ENCODE measurements at regions not wholly inside any gene's neighbourhood (a gene's known extent, or its start where the extent isn't known, plus 50 kb on each side); places are given as distances from the start of the nearest gene placed in this dataset.

DNA sequence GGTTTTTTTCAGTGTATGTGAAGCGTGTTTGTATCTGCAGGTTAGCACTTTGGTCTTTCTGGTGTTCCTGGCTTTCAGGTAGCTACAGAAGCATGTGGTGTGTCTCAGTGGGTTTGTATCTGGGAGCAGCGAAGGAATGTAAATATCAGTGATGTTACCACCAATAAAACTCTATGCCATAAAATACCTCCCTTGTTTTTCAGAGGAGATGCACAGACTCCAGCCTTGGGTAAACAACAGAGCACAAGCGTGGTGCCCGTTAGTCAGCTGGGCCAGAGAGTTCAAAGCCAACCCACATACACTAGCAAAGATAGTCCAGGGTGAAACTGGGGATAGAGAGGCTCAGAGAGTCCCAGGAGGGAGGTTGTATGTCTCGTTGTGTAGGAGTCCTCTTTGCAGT, 393.8 kb downstream of the SMOC2 start:
- TF ChIP-seq RCOR1 (IDR thresholded peaks at IDR 0.05; ENCODE audit: insufficient replicate concordance, low read length) (no peak), CHD1 (IDR thresholded peaks at IDR 0.05; ENCODE audit: low read depth, low read length) (no peak), RFX5 (IDR thresholded peaks at IDR 0.05; ENCODE audit: low read depth, low read length) (no peak), RAD21 (IDR thresholded peaks at IDR 0.05; ENCODE audit: low read length) (no peak)
- TF ChIP-seq, protein P1, sequence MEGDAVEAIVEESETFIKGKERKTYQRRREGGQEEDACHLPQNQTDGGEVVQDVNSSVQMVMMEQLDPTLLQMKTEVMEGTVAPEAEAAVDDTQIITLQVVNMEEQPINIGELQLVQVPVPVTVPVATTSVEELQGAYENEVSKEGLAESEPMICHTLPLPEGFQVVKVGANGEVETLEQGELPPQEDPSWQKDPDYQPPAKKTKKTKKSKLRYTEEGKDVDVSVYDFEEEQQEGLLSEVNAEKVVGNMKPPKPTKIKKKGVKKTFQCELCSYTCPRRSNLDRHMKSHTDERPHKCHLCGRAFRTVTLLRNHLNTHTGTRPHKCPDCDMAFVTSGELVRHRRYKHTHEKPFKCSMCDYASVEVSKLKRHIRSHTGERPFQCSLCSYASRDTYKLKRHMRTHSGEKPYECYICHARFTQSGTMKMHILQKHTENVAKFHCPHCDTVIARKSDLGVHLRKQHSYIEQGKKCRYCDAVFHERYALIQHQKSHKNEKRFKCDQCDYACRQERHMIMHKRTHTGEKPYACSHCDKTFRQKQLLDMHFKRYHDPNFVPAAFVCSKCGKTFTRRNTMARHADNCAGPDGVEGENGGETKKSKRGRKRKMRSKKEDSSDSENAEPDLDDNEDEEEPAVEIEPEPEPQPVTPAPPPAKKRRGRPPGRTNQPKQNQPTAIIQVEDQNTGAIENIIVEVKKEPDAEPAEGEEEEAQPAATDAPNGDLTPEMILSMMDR (conservative IDR thresholded peaks at IDR 0.05; ENCODE audit: low read depth, low read length) = no peak
